Activated effector memory CD4-positive, alpha-beta T cell treated with anti-CD3 and anti-CD28 coated beads, Interleukin-2, amount 50 U/mL, for 16 hours (primary cell): ENCODE measurements at regions not wholly inside any gene's neighbourhood (a gene's known extent, or its start where the extent isn't known, plus 50 kb on each side); places are given as distances from the start of the nearest gene placed in this dataset.

Source experiments
- DNase-seq: peaks from one replicate; pipeline ENCODE4 v3.0.0-alpha.2; 2020

GRCh38 chr10:123582084-123582989 is 83.8 kb upstream of the GPR26 start:
- peak; percentile 82 for DNase-seq

GRCh38 chr10:123583639-123584418 is 82.3 kb upstream of the GPR26 start:
- no peak for DNase-seq

- DNase-seq = no peak
These were observed 81.8 kb upstream of the GPR26 start for GRCh38 chr10:123584419-123584775.

GRCh38 chr10:123585477-123586445 is 80.4 kb upstream of the GPR26 start:
- no peak for DNase-seq

GRCh38 chr10:123587110-123587509 is 79.0 kb upstream of the GPR26 start:
- no peak for DNase-seq

GRCh38 chr10:123588386-123588914 is 77.7 kb upstream of the GPR26 start:
- DNase-seq = no peak

GRCh38 chr10:123595661-123596060 is 70.5 kb upstream of the GPR26 start:
- DNase-seq = no peak

- no peak for DNase-seq
These were observed 68.5 kb upstream of the GPR26 start for GRCh38 chr10:123597676-123598075.

GRCh38 chr10:123599366-123599849 is 66.7 kb upstream of the GPR26 start:
- no peak for DNase-seq

- DNase-seq = no peak
These were observed 66.0 kb upstream of the GPR26 start for GRCh38 chr10:123600177-123600576.

- no peak for DNase-seq
These were observed 63.0 kb upstream of the GPR26 start for GRCh38 chr10:123603130-123603529.

GRCh38 chr10:123604506-123604905 is 61.6 kb upstream of the GPR26 start:
- no peak for DNase-seq

GRCh38 chr10:123606006-123606405 is 60.1 kb upstream of the GPR26 start:
- DNase-seq = no peak

- DNase-seq = no peak
These were observed 59.2 kb upstream of the GPR26 start for GRCh38 chr10:123606955-123607354.

- DNase-seq = no peak
These were observed 58.8 kb upstream of the GPR26 start for GRCh38 chr10:123607386-123607785.

GRCh38 chr10:123608047-123608446 is 58.1 kb upstream of the GPR26 start:
- DNase-seq = no peak

GRCh38 chr10:123611243-123611642 is 54.9 kb upstream of the GPR26 start:
- no peak for DNase-seq

GRCh38 chr10:123611876-123612275 is 54.3 kb upstream of the GPR26 start:
- no peak for DNase-seq

GRCh38 chr10:123613346-123613850 is 52.8 kb upstream of the GPR26 start:
- DNase-seq = no peak

GRCh38 chr10:123614888-123615287 is 51.3 kb upstream of the GPR26 start:
- DNase-seq = peak; percentile 75
